NB4 (cell line): ENCODE measurements at regions not wholly inside any gene's neighbourhood (a gene's known extent, or its start where the extent isn't known, plus 50 kb on each side); places are given as distances from the start of the nearest gene placed in this dataset.

ENCODE experiments used
- TF ChIP-seq, protein P1 (sequence below): IDR thresholded peaks from one replicate; pipeline ENCODE4 v1.5.1; 2012; ENCODE audit warnings: low read depth, low read length
- TF ChIP-seq, protein P2 (sequence below): IDR thresholded peaks from 2 replicates; pipeline ENCODE4 v1.6.1; 2011; ENCODE audit warnings: low read depth, low read length

DNA sequence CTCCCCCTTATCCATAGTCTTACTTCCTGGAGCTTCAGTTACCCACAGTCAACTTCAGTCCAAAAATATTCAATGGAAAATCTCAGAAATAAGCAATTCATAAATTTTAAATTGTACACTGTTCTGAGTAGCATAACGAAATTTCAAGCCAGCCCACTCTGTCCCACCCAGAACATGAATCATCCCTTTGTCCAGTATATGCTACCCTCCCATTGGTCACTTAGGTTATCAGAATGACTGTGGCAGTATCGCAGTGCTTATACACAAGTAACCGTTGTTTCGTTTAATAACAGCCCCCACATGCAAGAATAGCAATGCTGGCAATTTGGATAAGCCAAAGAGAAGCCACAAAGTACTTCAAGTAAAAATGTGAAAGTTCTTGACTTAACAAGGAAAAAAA is 325.3 kb upstream of the ADAMTS9 start:
- TF ChIP-seq, protein P1, sequence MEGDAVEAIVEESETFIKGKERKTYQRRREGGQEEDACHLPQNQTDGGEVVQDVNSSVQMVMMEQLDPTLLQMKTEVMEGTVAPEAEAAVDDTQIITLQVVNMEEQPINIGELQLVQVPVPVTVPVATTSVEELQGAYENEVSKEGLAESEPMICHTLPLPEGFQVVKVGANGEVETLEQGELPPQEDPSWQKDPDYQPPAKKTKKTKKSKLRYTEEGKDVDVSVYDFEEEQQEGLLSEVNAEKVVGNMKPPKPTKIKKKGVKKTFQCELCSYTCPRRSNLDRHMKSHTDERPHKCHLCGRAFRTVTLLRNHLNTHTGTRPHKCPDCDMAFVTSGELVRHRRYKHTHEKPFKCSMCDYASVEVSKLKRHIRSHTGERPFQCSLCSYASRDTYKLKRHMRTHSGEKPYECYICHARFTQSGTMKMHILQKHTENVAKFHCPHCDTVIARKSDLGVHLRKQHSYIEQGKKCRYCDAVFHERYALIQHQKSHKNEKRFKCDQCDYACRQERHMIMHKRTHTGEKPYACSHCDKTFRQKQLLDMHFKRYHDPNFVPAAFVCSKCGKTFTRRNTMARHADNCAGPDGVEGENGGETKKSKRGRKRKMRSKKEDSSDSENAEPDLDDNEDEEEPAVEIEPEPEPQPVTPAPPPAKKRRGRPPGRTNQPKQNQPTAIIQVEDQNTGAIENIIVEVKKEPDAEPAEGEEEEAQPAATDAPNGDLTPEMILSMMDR: no peak
- TF ChIP-seq, protein P2, sequence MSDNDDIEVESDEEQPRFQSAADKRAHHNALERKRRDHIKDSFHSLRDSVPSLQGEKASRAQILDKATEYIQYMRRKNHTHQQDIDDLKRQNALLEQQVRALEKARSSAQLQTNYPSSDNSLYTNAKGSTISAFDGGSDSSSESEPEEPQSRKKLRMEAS: no peak
